ENCODE measurements at regions not wholly inside any gene's neighbourhood (a gene's known extent, or its start where the extent isn't known, plus 50 kb on each side); places are given as distances from the start of the nearest gene placed in this dataset.
"Not testable (repeated sequence)": the region's sequence is repeated elsewhere in the genome, so short reads cannot be mapped to it uniquely, and the experiment has no call there.

GRCh38 chr3:27779176-27779575, 57.1 kb upstream of the EOMES start:
- DNase-seq (ENCODE audit: low spot score) = no peak

GRCh38 chr3:27789420-27789819, 67.3 kb upstream of the EOMES start:
- no peak for DNase-seq (ENCODE audit: low spot score)

GRCh38 chr3:27791956-27792355, 69.8 kb upstream of the EOMES start:
- no peak for DNase-seq (ENCODE audit: low spot score)

GRCh38 chr3:27792869-27793268, 70.7 kb upstream of the EOMES start:
- DNase-seq (ENCODE audit: low spot score) = no peak

- DNase-seq (ENCODE audit: low spot score) = no peak
Observed at GRCh38 chr3:27794211-27794610, 72.1 kb upstream of the EOMES start.

- no peak for DNase-seq (ENCODE audit: low spot score)
Observed at GRCh38 chr3:27796365-27796875, 74.3 kb upstream of the EOMES start.

- no peak for DNase-seq (ENCODE audit: low spot score)
Observed at GRCh38 chr3:27797773-27798172, 75.7 kb upstream of the EOMES start.

- no peak for DNase-seq (ENCODE audit: low spot score)
Observed at GRCh38 chr3:27800261-27800660, 78.1 kb upstream of the EOMES start.

GRCh38 chr3:27802425-27802824, 80.3 kb upstream of the EOMES start:
- DNase-seq (ENCODE audit: low spot score) = no peak

- DNase-seq (ENCODE audit: low spot score) = no peak
Observed at GRCh38 chr3:27802849-27803248, 80.7 kb upstream of the EOMES start.

GRCh38 chr3:27805282-27805681, 83.2 kb upstream of the EOMES start:
- no peak for DNase-seq (ENCODE audit: low spot score)

- DNase-seq (ENCODE audit: low spot score) = no peak
Observed at GRCh38 chr3:27813255-27813654, 91.1 kb upstream of the EOMES start.

GRCh38 chr3:27821609-27822008, 99.5 kb upstream of the EOMES start:
- DNase-seq (ENCODE audit: low spot score) = not testable (repeated sequence)

- no peak for DNase-seq (ENCODE audit: low spot score)
Observed at GRCh38 chr3:27824312-27825200, 102.4 kb upstream of the EOMES start.

- DNase-seq (ENCODE audit: low spot score) = no peak
Observed at GRCh38 chr3:27826448-27826847, 104.3 kb upstream of the EOMES start.

- no peak for DNase-seq (ENCODE audit: low spot score)
Observed at GRCh38 chr3:27827041-27827440, 104.9 kb upstream of the EOMES start.

GRCh38 chr3:27840807-27841594, 118.9 kb upstream of the EOMES start:
- no peak for DNase-seq (ENCODE audit: low spot score)

- no peak for DNase-seq (ENCODE audit: low spot score)
Observed at GRCh38 chr3:27844052-27844675, 122.0 kb upstream of the EOMES start.

- no peak for DNase-seq (ENCODE audit: low spot score)
Observed at GRCh38 chr3:27847697-27848096, 125.6 kb upstream of the EOMES start.

GRCh38 chr3:27848826-27849225, 126.7 kb upstream of the EOMES start:
- no peak for DNase-seq (ENCODE audit: low spot score)

GRCh38 chr3:27859821-27860220, 137.7 kb upstream of the EOMES start:
- no peak for DNase-seq (ENCODE audit: low spot score)
